ENCODE measurements at regions not wholly inside any gene's neighbourhood (a gene's known extent, or its start where the extent isn't known, plus 50 kb on each side); places are given as distances from the start of the nearest gene placed in this dataset.
"Not testable (repeated sequence)": the region's sequence is repeated elsewhere in the genome, so short reads cannot be mapped to it uniquely, and the experiment has no call there.

DNA sequence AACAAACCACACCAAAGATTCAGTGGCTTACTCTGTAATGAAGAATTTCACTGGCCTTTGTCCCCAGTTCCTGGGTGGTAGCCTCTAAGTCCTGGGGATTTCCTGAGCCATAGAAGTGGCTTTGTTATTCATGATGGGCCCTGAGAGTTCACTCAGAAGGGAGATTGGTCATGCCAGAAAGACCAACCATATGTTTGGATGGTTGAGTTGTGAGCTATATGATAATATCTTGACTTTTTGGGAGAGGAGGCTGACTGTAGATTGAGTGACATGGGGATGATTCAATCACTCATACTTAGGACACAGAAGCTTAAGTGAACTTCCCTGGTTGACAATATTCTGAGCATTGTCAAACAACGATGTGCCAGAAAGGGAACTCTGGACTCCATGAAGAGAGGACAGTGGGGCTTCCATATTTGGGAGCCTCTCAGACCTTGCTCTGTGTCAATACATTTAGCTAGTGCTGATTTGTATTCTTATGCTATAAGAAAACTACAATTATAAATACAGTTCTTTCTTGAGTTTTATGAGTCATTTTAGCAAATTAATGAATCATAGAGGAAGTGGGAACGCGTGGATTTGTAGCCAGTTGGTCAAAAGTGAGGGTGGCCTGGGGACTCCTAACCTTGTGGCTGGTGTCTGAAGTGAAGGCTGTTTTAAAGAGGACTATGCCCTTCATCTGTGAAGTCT is 392.0 kb downstream of the GBA3 start:
- intact Hi-C loops (cut with DNase I), result no loop called here
- 87 to 89% methylated on average over 3 of the region's 3 CpGs for WGBS, 2 donors
- Histone ChIP-seq H3K27me3 (no peaks in the 10 kb centered on the region), H3K4me3 (no peak overlapping the region), H3K36me3 (no peaks in the 10 kb centered on the region), H3K9me3 (peaks cover 0 to 19% (median 3%) of the 10 kb centered on the region in 11 donors), H3K27ac (no peak overlapping the region), H3K4me1 (no peaks in the 10 kb centered on the region)
- TF ChIP-seq, protein P1, sequence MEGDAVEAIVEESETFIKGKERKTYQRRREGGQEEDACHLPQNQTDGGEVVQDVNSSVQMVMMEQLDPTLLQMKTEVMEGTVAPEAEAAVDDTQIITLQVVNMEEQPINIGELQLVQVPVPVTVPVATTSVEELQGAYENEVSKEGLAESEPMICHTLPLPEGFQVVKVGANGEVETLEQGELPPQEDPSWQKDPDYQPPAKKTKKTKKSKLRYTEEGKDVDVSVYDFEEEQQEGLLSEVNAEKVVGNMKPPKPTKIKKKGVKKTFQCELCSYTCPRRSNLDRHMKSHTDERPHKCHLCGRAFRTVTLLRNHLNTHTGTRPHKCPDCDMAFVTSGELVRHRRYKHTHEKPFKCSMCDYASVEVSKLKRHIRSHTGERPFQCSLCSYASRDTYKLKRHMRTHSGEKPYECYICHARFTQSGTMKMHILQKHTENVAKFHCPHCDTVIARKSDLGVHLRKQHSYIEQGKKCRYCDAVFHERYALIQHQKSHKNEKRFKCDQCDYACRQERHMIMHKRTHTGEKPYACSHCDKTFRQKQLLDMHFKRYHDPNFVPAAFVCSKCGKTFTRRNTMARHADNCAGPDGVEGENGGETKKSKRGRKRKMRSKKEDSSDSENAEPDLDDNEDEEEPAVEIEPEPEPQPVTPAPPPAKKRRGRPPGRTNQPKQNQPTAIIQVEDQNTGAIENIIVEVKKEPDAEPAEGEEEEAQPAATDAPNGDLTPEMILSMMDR (IDR thresholded peaks at IDR 0.05), result no peak
- no peak for ATAC-seq
- DNase-seq, result no peak

DNA sequence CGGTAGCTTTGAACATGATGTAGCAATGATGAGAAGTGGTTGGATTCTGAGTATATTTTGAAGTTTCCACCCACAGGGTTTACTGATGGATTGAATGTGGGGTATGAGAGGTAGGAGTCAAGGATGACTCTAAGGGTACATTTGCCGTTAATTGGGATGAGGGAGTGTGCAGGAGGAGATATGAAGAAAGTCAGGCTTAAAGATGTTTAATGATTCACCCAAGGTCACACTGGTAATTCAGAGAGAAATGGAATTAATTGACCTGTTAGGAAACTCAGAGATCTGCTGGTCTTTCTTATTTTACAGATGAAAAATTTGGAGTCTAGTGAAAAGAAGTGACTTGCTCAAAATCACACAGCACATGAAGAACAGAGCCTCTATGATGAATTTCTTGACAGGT is 390.7 kb downstream of the GBA3 start:
- DNase-seq (no peak), ATAC-seq (no peak)
- H3K4me3 ChIP-seq, result no peak overlapping the region
- H3K9me3 ChIP-seq, result peaks cover 0 to 29% (median 3%) of the 10 kb centered on the region in 11 donors
- intact Hi-C loops (cut with DNase I), result no loop called here
- TF ChIP-seq, protein P1 (IDR thresholded peaks at IDR 0.05), result no peak
- H3K27ac ChIP-seq, result no peak overlapping the region
- H3K4me1 ChIP-seq, result no peaks in the 10 kb centered on the region
- no peaks in the 10 kb centered on the region for H3K36me3 ChIP-seq
- no peaks in the 10 kb centered on the region for H3K27me3 ChIP-seq
- WGBS, 2 donors, result 57 to 63% methylated on average over 2 of the region's 2 CpGs

DNA sequence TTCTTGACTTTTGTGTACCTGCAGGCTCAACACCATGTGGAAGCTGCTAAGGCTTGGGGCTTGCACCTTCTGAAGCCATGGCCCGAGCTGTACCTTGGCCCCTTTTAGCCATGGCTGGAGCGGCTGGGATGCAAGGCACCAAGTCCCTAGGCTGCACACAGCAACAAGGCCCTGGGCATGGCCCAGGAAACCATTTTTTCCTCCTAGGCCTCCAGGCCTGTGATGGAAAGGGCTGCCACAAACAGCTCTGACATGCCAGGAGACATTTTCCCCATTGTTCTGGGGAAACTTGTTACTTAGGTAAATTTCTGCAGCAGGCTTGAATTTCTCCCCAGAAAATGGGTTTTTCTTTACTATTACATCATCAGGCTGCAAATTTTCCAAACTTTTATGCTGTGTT is 387.4 kb downstream of the GBA3 start:
- H3K27me3 ChIP-seq; DNase-seq; intact Hi-C loops (cut with DNase I); H3K36me3 ChIP-seq; H3K4me3 ChIP-seq; ATAC-seq; H3K27ac ChIP-seq; H3K4me1 ChIP-seq: not testable (repeated sequence)
- 69 to 72% methylated on average over 2 of the region's 2 CpGs for WGBS, 2 donors
- H3K9me3 ChIP-seq, result peaks cover 0 to 29% (median 3%) of the 10 kb centered on the region in 11 donors

DNA sequence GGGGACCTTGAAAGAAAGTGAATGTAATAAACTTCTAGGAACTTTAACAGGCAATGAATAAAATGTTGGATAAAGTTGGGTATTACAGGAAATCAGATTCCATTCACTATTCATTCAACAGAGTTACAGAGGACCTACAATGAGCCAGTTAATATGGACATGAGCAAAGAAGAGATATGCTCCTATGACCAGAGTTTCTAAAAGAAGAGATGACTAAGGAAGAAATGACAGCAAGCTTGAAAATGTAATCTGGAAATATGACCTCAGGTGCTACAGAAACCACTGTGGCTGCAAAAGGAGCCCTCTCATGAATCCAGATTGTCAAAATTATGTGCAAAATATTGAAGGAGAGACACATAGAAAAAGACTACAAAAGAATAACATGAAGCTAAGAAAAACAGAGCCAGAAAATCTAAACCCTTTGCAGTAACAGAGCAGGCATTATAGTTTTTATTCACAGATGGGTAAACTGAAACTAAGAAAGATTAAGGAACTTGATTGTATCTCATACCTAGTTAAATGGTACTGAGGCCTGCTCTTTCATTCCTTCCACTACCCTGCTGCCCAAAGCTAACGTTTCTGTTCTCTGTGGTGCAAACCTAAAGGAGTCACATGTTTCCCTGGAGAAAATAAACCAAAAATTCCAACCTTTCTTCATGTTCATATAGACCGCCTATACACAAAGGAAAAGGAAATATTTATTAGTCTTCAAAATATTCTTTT is 378.3 kb downstream of the GBA3 start:
- Histone ChIP-seq H3K4me3 (no peak overlapping the region), H3K9me3 (no peaks in the 10 kb centered on the region), H3K4me1 (no peaks in the 10 kb centered on the region), H3K27ac (no peak overlapping the region), H3K27me3 (no peaks in the 10 kb centered on the region), H3K36me3 (no peaks in the 10 kb centered on the region)
- no peak for DNase-seq
- TF ChIP-seq, protein P1 (IDR thresholded peaks at IDR 0.05), result no peak
- WGBS, 2 donors, result 72 to 75% methylated on average over 2 of the region's 2 CpGs
- peak in 1 of 8 donors; percentile 60 for ATAC-seq
- intact Hi-C loops (cut with DNase I), result no loop called here

DNA sequence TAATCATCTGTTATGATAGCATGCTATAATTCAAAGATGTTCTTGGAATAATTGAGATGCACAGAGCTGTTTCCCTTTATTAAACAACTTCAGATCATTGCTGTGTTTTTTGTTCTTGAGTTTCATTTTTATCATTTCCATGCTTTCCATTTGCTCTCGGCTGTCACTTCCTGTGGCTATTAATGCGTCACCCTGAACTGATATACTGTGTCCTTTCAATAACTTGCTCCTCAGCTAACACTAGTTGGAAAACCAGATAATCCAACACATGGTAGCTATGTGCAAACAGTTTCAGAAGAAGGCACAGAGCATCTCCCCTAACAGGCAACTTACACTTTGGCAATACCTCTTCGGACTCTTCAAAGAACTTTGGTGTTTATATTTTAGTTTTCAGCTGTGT is 376.0 kb downstream of the GBA3 start:
- intact Hi-C loops (cut with DNase I), result no loop called here
- no peaks in the 10 kb centered on the region for H3K36me3 ChIP-seq
- no peak for DNase-seq
- H3K4me1 ChIP-seq, result no peaks in the 10 kb centered on the region
- H3K27ac ChIP-seq, result no peak overlapping the region
- H3K27me3 ChIP-seq, result no peaks in the 10 kb centered on the region
- WGBS, 2 donors, result 68% methylated on average over 3 of the region's 3 CpGs
- no peak overlapping the region for H3K4me3 ChIP-seq
- TF ChIP-seq, protein P1 (IDR thresholded peaks at IDR 0.05), result no peak
- H3K9me3 ChIP-seq, result no peaks in the 10 kb centered on the region
- no peak for ATAC-seq
